Endodermal cell (in vitro differentiated cells): ENCODE measurements at regions not wholly inside any gene's neighbourhood (a gene's known extent, or its start where the extent isn't known, plus 50 kb on each side); places are given as distances from the start of the nearest gene placed in this dataset.

Source experiments
- DNase-seq: peaks from one replicate; pipeline ENCODE4 v3.0.0-alpha.2; 2017
- H3K27ac ChIP-seq: 2 replicates; pipeline ENCODE4 v1.5.1; 2013; ENCODE audit warnings: mild to moderate bottlenecking, low read depth, low read length, moderate library complexity
- H3K27me3 ChIP-seq: 2 replicates; pipeline ENCODE4 v1.6.1; 2013; ENCODE audit warnings: mild to moderate bottlenecking, low read length, moderate library complexity; ENCODE audit not compliant: insufficient read depth, control insufficient read depth, poor library complexity, severe bottlenecking
- H3K36me3 ChIP-seq: 2 replicates; pipeline ENCODE4 v1.7.0; 2013; ENCODE audit warnings: mild to moderate bottlenecking, low read length, moderate library complexity; ENCODE audit not compliant: control insufficient read depth, insufficient read depth
- H3K4me1 ChIP-seq: one replicate; pipeline ENCODE4 v1.7.0; 2013; ENCODE audit warnings: low read length; ENCODE audit not compliant: control insufficient read depth, insufficient read depth
- H3K4me3 ChIP-seq: 2 replicates; pipeline ENCODE4 v1.5.1; 2013; ENCODE audit warnings: mild to moderate bottlenecking, low read length, moderate library complexity
- H3K9ac ChIP-seq: 2 replicates; pipeline ENCODE4 v1.6.1; 2013; ENCODE audit warnings: mild to moderate bottlenecking, low read length, moderate library complexity; ENCODE audit not compliant: poor library complexity, severe bottlenecking; ENCODE audit errors: extremely low read depth
- H3K9me3 ChIP-seq: 2 replicates; pipeline ENCODE4 v1.6.1; 2013; ENCODE audit warnings: mild to moderate bottlenecking, low read length, moderate library complexity; ENCODE audit not compliant: control insufficient read depth
- H3K27ac Mint-ChIP-seq: 2 replicates; pipeline ENCODE4 v1.8.0; 2020; ENCODE audit warnings: mixed read lengths
- H3K27me3 Mint-ChIP-seq: 2 replicates; pipeline ENCODE4 v1.8.0; 2021; ENCODE audit warnings: mild to moderate bottlenecking, mixed read lengths; ENCODE audit not compliant: insufficient read depth
- H3K36me3 Mint-ChIP-seq: 2 replicates; pipeline ENCODE4 v1.8.0; 2020; ENCODE audit warnings: low read depth, mixed read lengths
- H3K4me1 Mint-ChIP-seq: 2 replicates; pipeline ENCODE4 v1.8.0; 2020; ENCODE audit warnings: mixed read lengths
- H3K4me3 Mint-ChIP-seq: 2 replicates; pipeline ENCODE4 v1.8.0; 2020; ENCODE audit warnings: mild to moderate bottlenecking, moderate library complexity, mixed read lengths
- H3K9me3 Mint-ChIP-seq: 2 replicates; pipeline ENCODE4 v1.8.0; 2020; ENCODE audit warnings: mild to moderate bottlenecking, mixed read lengths
- CTCF ChIP-seq: fragments of 200-600 bp; sonication (generic); conservative IDR thresholded peaks from 2 replicates; pipeline ENCODE4 v1.5.0; 2021; ENCODE audit warnings: antibody characterized with exemption, mild to moderate bottlenecking
- WGBS, 2 experiments: methylation state at CpG; one replicate each; pipeline versions ENCODE4 v1.1.5 to v1.1.7; 2013; ENCODE audit warnings: missing lambda C conversion rate in 2 of 2, mixed read lengths in 1 of 2; ENCODE audit not compliant: insufficient coverage in 1 of 2, insufficient read length in 1 of 2; 5-methylcytosine and 5-hydroxymethylcytosine counted together

DNA sequence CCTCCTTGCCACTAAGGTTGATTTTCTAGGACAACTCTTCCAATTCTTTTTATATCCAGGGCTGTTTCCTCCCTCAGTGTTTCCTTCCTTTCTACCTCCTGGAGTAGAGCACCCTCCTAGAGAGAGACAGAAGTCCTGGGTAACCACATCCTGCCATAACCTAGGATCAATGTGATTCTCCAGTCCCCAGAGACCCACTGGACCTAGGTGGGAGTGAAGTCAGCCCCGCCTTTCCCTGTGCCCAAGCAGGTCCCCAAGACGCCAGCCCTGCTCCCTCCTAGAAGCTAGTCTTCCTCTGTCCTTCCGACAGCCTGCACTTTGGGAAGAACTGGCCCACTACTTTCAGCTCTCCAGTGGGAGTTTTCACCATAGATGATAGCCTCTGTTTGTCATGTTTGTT, 166.8 kb upstream of the PLEKHG7 start:
- Mint-ChIP-seq H3K9me3 (no peaks in the 10 kb centered on the region), H3K36me3 (no peaks in the 10 kb centered on the region), H3K27ac (no peak overlapping the region), H3K27me3 (no peaks in the 10 kb centered on the region), H3K4me3 (no peak overlapping the region), H3K4me1 (peaks cover 11% of the 10 kb centered on the region)
- H3K9me3 ChIP-seq: no peaks in the 10 kb centered on the region
- no peak for TF ChIP-seq CTCF
- no peak for DNase-seq
- H3K9ac ChIP-seq: no peak overlapping the region
- no peaks in the 10 kb centered on the region for H3K27me3 ChIP-seq
- WGBS, 2 experiments: 91 to 100% methylated on average over 3 of the region's 3 CpGs
- no peaks in the 10 kb centered on the region for H3K36me3 ChIP-seq
- H3K4me3 ChIP-seq: no peak overlapping the region
- H3K27ac ChIP-seq: no peak overlapping the region
- H3K4me1 ChIP-seq: peaks cover 11% of the 10 kb centered on the region

DNA sequence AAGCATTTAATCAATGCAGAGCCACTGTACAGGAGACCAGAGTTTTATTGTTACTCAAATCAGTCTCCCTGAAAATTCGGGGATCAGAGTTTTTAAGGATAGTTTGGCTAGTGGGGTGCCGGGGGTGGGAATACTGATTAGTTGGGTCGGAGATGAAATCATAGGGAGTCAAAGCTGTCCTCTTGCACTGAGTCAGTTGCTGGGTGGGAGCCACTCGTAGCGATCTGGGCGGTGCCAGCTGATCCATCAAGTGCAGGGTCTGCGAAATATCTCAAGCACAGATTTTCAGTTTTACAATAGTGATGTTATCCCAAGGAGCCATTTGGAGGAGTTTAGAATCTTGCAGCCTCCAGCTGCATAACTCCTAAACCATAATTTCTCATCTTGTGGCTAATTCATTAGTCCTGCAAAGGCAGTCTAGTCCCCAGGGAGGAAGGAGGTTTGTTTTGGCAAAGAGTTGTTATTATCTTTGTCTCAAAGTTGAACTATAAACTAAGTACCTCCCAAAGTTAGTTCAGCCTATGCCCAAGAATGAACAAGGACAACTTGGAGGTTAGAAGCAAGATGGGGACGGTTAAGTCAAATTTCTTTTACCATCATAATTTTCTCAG, 169.4 kb upstream of the PLEKHG7 start:
- Mint-ChIP-seq H3K4me1 (no peaks in the 10 kb centered on the region), H3K9me3 (no peaks in the 10 kb centered on the region), H3K36me3 (no peaks in the 10 kb centered on the region), H3K4me3 (no peak overlapping the region), H3K27ac (no peak overlapping the region), H3K27me3 (no peaks in the 10 kb centered on the region)
- Histone ChIP-seq H3K27me3 (no peaks in the 10 kb centered on the region), H3K27ac (no peak overlapping the region), H3K36me3 (no peaks in the 10 kb centered on the region), H3K4me3 (no peak overlapping the region), H3K9ac (no peak overlapping the region), H3K9me3 (no peaks in the 10 kb centered on the region), H3K4me1 (no peaks in the 10 kb centered on the region)
- no peak for DNase-seq
- WGBS, 2 experiments: 94 to 98% methylated on average over 4 to 8 of the region's 8 CpGs
- TF ChIP-seq CTCF: no peak

DNA sequence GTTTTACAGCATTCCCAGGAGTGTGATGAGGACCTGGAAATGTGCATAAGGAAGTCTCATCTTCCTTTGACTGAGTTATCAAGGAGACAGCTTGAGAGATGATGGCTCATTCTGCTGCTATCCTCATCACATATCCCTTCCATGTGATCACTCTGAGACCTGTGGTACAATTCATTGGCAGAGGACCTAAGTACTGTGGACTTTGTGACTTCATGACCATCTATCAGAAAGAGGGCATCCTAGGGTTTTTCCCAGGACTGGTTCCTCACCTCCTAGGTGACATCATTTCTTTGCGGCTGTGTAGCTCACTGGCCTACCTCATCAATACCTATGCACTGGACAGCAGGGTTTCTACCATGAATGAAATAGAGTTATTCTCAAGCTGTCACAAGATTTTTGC, 172.1 kb upstream of the PLEKHG7 start:
- Histone ChIP-seq H3K27me3 (no peaks in the 10 kb centered on the region), H3K4me3 (no peak overlapping the region), H3K4me1 (no peaks in the 10 kb centered on the region), H3K9ac (no peak overlapping the region), H3K36me3 (no peaks in the 10 kb centered on the region), H3K27ac (no peak overlapping the region), H3K9me3 (no peaks in the 10 kb centered on the region)
- no peaks in the 10 kb centered on the region for H3K27me3 Mint-ChIP-seq
- WGBS, 2 experiments: 80 to 90% methylated on average over 1 of the region's 1 CpG
- no peaks in the 10 kb centered on the region for H3K36me3 Mint-ChIP-seq
- H3K4me3 Mint-ChIP-seq: no peak overlapping the region
- no peaks in the 10 kb centered on the region for H3K4me1 Mint-ChIP-seq
- no peaks in the 10 kb centered on the region for H3K9me3 Mint-ChIP-seq
- TF ChIP-seq CTCF: no peak
- no peak for DNase-seq
- H3K27ac Mint-ChIP-seq: no peak overlapping the region
